GM19023 (cell line): ENCODE measurements at regions not wholly inside any gene's neighbourhood (a gene's known extent, or its start where the extent isn't known, plus 50 kb on each side); places are given as distances from the start of the nearest gene placed in this dataset.
"Not testable (repeated sequence)": the region's sequence is repeated elsewhere in the genome, so short reads cannot be mapped to it uniquely, and the experiment has no call there.

Experiments used
- ATAC-seq: cut with Tn5 transposase; IDR thresholded peaks from one replicate; pipeline ENCODE4 v1.9.1; 2021; ENCODE audit warnings: mild to moderate bottlenecking, moderate library complexity; ENCODE audit not compliant: unreplicated experiment

- no peak for ATAC-seq
These were observed 60.4 kb upstream of the PDHA2 start for GRCh38 chr4:95779447-95779846.

DNA sequence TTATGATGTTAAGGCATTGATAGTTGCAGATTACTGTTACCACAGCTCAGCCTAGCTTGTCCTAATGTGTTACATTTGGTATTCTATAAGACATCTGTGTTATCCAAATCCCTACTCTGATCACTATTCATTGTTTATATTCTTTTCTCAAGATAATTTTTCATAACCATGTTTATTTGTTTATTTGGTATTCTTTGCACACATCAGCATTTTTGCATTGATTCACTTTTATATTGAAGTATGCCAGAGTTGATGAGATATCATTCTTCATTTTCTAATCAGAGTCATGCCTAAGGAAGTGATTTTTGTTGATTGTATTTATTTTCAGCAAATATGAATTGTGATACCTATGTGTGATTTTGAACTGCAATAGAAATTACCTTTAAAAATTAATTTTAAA, 61.2 kb upstream of the PDHA2 start:
- no peak for ATAC-seq

- ATAC-seq, result not testable (repeated sequence)
These were observed 69.3 kb upstream of the PDHA2 start for GRCh38 chr4:95770605-95771004.

DNA sequence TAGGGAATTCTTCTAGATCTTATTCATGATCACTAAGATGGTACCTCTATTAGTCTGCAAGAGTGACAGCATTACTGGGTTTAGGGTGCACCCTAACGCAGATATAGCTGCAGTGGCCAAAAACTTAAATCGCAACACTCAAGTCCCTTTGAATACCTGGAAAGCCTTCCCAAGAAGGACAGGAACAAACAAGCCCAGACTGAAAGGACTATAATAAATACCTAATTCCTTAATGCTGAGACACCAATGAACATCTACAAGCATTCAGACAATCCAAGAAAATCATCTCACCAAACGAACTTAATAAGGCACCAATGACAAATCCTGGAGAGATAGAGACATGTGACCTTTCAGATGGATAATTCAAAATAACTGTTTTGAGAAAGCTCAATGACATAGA, 74.9 kb upstream of the PDHA2 start:
- ATAC-seq, result no peak

DNA sequence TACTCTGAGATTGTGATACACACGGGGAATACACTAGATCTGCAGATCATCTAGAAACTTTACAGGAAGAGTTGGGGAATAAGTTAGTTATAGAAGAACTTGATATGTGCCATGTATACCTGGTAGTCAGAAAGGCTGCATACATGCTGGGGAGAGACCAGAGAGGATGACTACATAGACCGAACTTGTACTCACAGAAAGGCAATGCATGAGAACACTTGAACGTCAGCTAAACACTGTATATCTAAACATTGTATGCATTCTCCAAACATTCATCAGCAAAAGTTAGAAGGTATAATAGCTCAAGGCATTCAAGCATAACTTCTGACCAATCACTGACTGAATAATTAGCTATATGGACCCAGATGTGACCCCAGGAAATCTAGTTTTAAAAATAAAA, 78.0 kb upstream of the PDHA2 start:
- ATAC-seq, result no peak

GRCh38 chr4:95761426-95761825, 78.5 kb upstream of the PDHA2 start:
- ATAC-seq, result no peak

DNA sequence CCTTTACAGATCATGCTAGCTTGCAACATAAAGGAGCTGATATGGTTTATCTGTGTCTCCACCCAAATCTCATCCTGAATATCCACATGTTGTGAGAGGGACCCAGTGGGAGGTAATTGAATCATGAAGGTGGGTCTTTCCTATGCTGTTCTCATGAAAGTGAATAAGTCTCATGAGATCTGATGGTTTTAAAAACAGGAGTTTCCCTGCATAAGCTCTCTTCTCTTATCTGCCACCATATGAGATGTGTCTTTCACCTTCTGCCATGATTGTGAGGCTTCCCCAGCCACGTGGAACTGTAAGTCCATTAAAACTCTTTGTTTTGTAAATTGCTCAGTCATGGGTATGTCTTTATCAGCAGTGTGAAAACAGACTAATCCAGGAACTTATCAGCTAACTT, 79.2 kb upstream of the PDHA2 start:
- ATAC-seq, result not testable (repeated sequence)

DNA sequence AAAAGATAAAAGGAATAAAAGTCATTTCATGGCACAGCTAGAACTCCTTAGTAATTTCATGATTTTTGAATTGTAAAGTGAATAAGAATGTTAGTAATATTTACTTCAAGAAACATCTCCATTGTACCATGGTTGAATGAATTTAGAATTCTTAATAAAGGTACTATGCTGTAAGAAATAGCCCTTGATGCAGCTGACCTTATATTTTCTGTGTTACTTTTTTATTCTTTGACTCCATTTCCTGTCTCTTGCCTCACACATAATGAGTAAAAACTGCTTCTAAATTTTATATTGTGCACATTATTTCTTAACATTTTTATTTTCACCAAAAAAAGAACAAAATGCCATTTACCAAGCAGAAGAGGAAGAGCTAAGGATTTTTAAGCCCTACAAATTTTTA, 81.9 kb upstream of the PDHA2 start:
- no peak for ATAC-seq

DNA sequence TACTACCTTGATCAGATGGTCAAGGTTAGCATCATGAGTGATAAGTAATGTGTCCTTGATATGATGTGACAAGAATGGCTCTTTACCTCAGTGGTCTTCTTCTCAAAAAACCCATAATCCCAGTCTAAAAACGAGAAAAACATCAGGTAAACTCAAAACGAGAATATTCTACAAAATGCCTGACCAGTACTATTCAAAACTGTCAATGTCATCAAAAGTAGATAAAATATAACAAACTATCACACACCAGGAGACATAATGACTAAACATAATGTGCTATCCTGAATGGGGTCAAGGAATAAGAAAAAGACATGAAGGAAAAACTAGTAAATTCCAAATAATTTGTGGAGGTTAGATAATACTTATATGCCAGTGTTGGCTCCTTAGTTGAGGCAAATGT, 85.2 kb upstream of the PDHA2 start:
- no peak for ATAC-seq

DNA sequence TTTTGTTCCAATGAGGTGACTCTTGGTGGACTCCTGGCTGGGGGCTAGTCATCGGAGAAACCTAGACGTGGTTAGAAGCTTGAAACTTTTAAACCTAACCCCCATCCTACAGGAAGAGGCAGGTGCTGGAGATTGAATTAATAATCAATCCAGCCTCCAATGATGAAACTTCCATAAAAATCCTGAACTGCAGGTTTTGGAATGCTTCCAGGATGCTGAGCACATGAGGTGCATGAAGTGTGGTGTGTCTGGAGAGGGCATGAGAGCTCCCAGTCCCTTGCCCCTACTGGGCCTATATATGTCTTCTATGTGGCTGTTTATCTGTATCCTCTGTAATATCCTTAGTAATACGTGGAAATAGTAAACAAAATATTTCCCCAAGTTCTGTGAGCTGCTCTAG, 90.7 kb upstream of the PDHA2 start:
- no peak for ATAC-seq

DNA sequence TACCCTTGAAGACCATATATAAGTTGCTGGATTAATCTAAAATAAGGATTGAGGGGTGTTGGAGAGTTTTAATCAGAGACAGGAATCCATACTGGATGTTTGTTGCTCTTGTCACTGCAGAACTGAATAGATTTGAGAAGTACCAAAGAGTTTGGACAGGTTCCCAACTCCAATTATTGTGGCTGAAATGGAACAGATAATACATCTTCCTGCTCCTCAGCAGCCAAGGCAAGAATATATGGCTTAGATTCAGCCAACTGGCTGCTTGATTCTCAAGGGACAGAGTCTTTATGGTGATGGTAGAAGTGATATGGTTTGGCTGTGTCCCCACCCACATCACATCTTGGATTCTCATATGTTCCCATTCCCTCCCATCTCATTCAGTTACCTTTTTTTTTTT, 97.0 kb upstream of the PDHA2 start:
- ATAC-seq, result no peak

GRCh38 chr4:95742179-95742578, 97.7 kb upstream of the PDHA2 start:
- no peak for ATAC-seq

GRCh38 chr4:95732061-95732460, 107.8 kb upstream of the PDHA2 start:
- no peak for ATAC-seq

DNA sequence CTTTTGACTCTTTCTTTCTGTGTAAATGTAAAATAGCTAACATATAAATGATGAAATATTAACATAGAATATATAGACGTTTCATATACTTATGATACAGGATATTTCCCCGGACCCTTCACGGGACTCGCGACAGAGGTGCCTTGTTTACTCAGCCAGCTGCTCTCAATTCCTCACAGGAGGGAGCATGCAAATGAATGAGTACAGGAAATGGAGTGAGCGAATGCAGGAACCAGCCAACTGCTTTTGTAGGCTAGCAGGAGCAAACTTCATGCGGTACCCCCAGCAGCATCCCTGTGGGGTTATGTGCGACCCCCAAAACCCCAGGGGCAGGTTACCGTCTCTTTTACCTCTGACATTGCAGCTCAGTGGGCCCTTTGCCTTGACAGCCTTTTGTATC, 110.3 kb upstream of the PDHA2 start:
- no peak for ATAC-seq

GRCh38 chr4:95728145-95728544, 111.7 kb upstream of the PDHA2 start:
- ATAC-seq, result no peak

DNA sequence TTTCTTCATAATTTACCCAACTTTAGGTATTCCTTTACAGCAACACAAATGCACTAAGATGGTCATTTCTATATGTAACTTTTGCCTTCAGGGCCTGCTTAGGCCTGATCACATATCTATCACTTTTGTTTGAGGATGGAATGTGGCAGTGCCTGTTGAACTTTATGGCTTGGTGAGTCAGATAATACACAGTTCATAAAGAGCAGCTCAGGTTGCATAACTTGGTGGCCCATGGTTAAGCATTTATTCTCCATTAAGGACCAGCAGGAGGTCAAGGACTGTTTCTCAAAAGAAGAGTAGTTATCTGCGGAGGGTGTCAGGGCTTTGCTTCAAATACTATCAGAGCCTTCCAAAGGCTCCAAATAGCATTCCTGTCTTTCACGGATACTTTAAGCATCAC, 124.1 kb upstream of the PDHA2 start:
- no peak for ATAC-seq

DNA sequence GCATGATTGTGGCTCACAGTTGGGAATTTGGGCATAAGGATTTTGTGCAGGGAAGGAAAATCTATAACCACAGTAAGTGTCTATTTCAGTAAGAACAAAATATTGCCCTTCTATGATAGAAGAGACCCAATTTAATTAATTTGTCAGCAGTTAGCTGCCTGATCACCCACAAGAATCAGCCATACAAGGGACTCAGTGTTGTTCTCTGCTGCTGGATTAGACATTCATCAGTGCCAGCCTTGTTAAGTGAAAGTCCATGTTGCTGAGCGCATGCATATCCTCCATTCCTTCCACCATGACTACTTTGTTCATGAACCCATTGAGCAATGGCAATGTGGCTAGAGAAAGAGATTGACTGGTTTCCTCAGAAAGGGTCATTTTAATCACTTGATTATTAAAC, 125.3 kb upstream of the PDHA2 start:
- ATAC-seq, result no peak

- ATAC-seq, result no peak
These were observed 134.6 kb upstream of the PDHA2 start for GRCh38 chr4:95705323-95705722.

DNA sequence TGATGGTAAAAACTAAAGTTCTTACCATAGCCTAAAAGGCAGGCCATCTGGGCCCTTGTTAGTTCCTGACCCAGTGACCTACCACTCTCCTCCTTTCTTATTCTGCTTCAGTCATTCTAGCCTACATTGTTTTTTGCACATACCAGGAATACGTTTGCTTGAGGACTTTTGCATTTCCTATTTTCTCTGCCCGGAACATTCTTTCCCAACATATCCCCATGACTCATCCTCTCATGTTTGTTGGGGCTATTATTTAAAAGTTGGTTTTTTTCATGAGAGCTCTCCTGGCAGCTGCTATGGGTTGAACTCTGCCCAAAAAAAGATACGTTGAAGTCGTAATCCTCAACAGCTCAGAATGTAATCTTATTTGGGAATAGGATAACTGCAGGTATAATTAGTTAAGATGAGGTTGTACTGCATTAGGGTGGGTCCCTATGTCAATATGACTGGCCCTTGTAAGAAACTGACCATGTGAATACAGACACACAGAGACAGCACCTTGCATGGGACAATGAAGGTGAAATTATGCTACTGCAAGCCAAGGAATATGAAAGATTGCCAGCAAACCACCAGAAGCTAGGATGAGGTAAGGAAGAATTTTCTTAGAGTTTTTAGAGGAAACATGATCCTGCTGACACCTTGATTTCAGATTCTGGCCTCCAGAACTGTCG, 138.3 kb upstream of the PDHA2 start:
- ATAC-seq, result no peak

DNA sequence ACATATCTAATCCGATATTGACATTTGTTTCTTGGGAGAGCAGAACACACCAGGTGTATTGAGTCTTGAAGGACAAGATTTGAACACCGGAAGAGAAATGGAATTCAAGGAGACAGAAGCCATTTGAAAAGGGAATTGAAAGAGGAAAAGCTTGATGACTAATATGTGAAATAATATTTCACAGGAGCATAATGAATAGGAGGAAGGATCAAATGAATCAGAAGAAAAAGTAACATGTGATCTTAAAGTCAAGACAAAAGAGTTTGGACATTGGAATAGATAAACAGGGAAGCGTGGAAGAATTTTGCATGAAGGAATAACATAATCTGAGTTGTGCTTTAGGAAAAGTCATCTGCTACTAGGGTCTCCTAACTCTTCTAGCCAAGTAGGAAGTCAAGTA, 145.5 kb upstream of the PDHA2 start:
- ATAC-seq, result no peak

GRCh38 chr4:95693594-95693993, 144.8 kb upstream of the UNC5C start:
- ATAC-seq, result no peak

- ATAC-seq, result no peak
These were observed 127.4 kb upstream of the UNC5C start for GRCh38 chr4:95676190-95676589.

DNA sequence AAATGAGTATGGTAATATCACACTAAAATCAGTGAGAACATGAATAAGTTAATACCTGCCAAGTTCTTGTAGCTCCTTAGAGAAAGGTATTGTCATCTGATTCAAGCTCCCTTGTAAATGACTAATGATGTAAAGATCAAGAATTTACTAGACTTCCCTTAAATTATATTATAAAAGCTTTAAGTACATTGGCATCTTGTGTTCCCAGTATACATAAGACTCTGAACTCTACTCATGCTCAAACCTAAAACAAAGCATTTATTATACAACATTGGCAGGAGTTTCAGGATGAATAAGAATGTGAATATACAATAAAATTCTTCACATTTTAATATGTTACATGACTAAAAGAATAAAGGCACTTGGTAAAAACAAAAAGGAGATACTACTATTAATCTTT, 126.8 kb upstream of the UNC5C start:
- ATAC-seq, result no peak
